GM18507 (cell line): ENCODE measurements at regions not wholly inside any gene's neighbourhood (a gene's known extent, or its start where the extent isn't known, plus 50 kb on each side); places are given as distances from the start of the nearest gene placed in this dataset.
A peak's percentile ranks its signal among the peaks of the same experiment; 100 is the strongest.
"Not testable (repeated sequence)": the region's sequence is repeated elsewhere in the genome, so short reads cannot be mapped to it uniquely, and the experiment has no call there.

ENCODE experiments used
- DNase-seq: peaks from one replicate; pipeline ENCODE4 v3.0.0; 2011; ENCODE audit warnings: low read depth; ENCODE audit not compliant: insufficient read length; ENCODE audit errors: extremely low spot score
- FAIRE-seq: peaks from 2 replicates; lab custom pipeline; 2011; peaks lifted over from hg19 to GRCh38; lab: Jason Lieb, UNC

- DNase-seq (no peak), FAIRE-seq (no peak)
Measured at GRCh38 chr7:142638581-142638980, 110.7 kb upstream of the PRSS1 start.

GRCh38 chr7:142637240-142637639 is 112.0 kb upstream of the PRSS1 start:
- DNase-seq = no peak
- no peak for FAIRE-seq

- FAIRE-seq = no peak
Measured at GRCh38 chr7:142636751-142637150, 112.5 kb upstream of the PRSS1 start.

GRCh38 chr7:142636107-142636506 is 113.2 kb upstream of the PRSS1 start:
- not testable (repeated sequence) for FAIRE-seq, DNase-seq

More at GRCh38 chr7:142636751-142637150, 112.5 kb upstream of the PRSS1 start:
- DNase-seq = no peak

GRCh38 chr7:142632271-142633134 is 116.8 kb upstream of the PRSS1 start:
- DNase-seq = peak; percentile 55

GRCh38 chr7:142629588-142630260 is 119.5 kb upstream of the PRSS1 start:
- no peak for FAIRE-seq
- no peak for DNase-seq

More at GRCh38 chr7:142632271-142633134, 116.8 kb upstream of the PRSS1 start:
- FAIRE-seq = peak; percentile 78

- DNase-seq (no peak), FAIRE-seq (no peak)
Measured at GRCh38 chr7:142628945-142629344, 120.3 kb upstream of the PRSS1 start.

- FAIRE-seq, DNase-seq: not testable (repeated sequence)
Measured at GRCh38 chr7:142627223-142627622, 122.0 kb upstream of the PRSS1 start.

GRCh38 chr7:142626420-142627035 is 122.7 kb upstream of the PRSS1 start:
- FAIRE-seq = peak; percentile 80
- DNase-seq = no peak

GRCh38 chr7:142625216-142625615 is 124.1 kb upstream of the PRSS1 start:
- not testable (repeated sequence) for FAIRE-seq, DNase-seq

GRCh38 chr7:142620402-142620801 is 128.9 kb upstream of the PRSS1 start:
- no peak for FAIRE-seq
- no peak for DNase-seq

- FAIRE-seq = no peak
- DNase-seq = no peak
Measured at GRCh38 chr7:142618655-142619351, 130.5 kb upstream of the PRSS1 start.

- DNase-seq (no peak), FAIRE-seq (no peak)
Measured at GRCh38 chr7:142616842-142617241, 132.4 kb upstream of the PRSS1 start.

- no peak for FAIRE-seq
- DNase-seq = no peak
Measured at GRCh38 chr7:142616121-142616643, 133.1 kb upstream of the PRSS1 start.

GRCh38 chr7:142615508-142615907 is 133.8 kb upstream of the PRSS1 start:
- no peak for DNase-seq
- FAIRE-seq = no peak

- DNase-seq (no peak), FAIRE-seq (no peak)
Measured at GRCh38 chr7:142614116-142614515, 135.2 kb upstream of the PRSS1 start.

- no peak for DNase-seq
- FAIRE-seq = no peak
Measured at GRCh38 chr7:142612237-142612881, 136.9 kb upstream of the PRSS1 start.

GRCh38 chr7:142611566-142612236 is 137.6 kb upstream of the PRSS1 start:
- FAIRE-seq = no peak
- no peak for DNase-seq
